MV-4-11 (cell line): ENCODE measurements at regions not wholly inside any gene's neighbourhood (a gene's known extent, or its start where the extent isn't known, plus 50 kb on each side); places are given as distances from the start of the nearest gene placed in this dataset.

Experiments used
- DNase-seq: peaks from one replicate; lab custom pipeline; 2025; lab: John Stamatoyannopoulos, UW

DNA sequence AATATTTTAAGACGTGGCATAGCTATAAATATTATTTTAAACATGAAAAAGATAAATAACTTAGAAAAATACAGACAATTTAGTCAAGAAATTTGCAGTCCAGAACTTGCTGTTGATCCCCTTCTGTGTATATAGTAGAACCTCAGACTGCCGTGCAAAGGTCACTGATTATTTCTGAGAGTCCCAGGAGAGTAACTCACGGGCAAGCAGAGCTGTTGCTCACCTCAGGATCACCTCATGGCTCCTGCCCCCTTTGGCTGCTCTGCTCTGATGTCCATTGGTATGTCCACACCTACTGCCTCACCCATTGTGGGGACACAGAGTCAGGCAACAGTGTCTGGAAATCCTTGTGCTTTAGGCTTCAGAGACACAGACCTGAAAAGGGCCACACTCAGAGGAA is 392.9 kb upstream of the CELF4 start:
- DNase-seq, result no peak

DNA sequence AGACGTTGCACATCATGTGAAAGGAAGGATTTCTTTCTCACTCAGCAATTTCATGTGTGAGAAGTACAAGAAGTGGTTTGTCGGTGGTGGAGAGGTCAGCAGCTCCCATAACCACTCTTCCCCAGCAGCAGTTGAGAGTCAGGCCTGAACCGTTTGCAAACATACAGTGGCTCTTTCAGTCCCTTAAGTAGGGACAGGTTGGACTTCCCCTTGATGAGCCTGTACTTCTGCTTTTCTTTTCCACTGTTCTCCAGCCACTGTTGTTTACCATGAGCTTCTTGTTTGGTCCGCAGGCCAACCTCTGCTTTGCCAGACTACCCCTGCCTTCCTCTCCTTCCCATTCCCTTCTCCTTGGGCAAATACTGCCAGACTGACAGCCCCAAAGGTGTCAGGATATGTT is 391.3 kb upstream of the CELF4 start:
- peak; percentile 7 for DNase-seq

DNA sequence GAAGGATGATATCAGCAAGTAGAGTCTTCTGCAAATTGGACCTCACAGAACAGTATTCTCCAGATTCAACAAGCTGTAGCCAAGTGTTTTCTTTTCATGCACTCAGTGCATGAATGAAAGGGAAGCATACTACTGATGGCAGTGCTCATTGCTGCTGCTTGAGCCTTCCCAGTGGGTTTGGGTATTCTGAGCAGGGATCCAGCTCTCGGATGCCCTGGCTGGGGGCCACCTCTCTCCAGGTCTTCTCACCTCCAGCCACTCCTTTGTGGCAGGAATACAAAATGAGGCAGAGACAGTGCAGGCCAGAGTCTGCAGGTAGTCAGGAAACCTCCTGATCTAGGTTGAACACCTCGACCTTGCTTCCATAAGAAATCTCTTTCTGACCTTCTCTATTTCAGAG is 390.4 kb upstream of the CELF4 start:
- DNase-seq, result no peak

DNA sequence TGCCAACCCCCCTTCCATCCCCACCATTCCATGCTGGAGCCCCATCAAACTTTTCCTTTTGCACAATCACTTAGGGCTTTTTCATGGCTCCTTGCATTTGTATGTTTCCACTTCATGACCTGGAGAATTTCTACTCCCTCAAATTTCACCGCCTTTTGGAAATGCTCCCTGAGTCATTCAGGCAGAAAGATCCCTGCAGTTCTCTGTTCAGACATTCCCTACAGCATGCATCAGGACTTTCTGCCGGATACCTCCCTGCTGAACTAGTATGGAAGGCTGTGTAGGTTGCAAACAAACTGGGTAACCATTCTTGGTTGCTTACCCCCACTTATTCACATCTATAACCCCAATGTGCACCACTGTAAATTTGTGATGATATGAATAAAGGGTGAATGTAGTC is 389.6 kb upstream of the CELF4 start:
- no peak for DNase-seq

DNA sequence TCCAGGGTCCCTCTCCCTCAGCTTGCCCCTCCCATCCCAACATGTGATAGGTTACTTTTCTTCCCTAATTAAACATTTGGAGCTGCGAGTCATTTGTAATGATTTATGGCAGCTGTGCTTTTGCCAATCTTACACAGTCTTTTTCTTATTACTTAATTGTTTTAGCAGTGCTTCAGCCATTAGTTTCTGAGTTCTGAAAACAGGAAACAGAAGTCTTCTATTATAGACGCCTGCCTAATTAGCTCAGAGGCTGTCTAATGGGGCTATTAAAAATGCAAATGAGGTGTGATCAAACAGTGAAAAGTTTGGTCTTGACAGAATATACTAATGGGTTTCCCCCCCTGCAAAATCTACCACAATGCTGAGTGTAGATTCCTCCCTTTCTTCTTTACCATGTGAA is 388.3 kb upstream of the CELF4 start:
- DNase-seq, result no peak

DNA sequence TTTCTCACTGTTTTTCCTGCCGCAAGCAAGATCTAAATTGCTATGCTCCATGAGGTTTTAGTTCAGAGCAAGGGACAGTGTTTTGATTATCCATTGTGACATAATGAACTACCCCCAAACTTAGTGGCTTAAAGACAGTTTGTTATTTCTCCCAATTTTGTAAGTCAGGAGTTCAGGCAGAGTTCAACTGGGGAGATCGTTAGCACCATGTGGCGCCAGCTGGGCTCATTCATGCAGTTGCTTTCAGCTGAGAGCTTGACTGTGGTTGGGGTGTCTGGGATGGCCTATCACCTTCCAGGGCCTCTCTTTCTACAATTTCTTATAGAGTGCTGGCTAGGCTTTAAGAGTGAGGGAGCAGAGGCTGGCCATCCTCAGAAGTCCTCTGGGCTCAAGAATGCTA is 382.9 kb upstream of the CELF4 start:
- no peak for DNase-seq

DNA sequence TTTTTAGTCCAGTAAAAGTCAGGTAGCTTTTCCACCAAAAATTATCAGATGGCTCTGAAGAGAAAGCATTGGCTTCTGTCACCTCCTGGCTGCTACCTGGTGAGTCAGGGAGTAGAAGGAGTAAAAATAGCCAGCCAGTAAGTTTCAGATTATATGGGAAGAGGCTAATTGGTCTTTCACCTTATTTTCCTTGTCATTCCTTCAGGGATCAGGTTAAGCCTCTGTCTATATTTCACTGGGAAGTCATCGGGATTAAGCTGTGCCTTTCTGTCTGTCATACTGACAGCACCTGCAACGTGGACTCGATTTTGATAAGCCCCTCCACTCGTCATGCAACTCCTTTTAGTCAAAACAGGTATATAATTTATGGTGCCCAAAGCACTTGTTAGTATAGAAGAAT is 380.7 kb upstream of the CELF4 start:
- DNase-seq, result no peak

DNA sequence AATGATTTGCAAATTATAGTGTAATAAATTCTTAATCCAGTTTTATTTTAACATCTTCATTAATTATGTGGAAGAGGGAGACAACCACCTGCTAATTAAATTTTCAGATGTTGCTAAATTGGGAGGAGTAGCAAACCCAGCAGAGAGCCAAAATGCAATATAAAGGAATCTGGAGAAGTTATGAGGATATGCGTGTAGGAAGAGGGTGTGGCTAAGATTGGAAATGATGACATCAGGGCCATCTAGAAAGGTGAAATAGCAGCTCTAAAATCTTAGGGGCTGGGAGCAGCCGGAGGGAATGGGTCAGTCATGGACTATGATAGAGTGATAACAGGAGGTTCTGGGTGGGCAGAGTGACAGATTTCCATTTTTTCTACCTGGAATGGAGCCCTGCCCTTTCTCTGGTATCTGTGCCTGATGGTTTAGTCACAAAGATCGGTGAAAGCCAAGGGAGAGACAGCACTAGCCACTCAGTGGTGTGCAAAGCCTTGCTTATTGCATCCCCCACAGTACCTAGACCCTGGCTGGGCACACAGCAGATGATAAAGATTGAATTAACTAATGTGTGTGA is 379.2 kb upstream of the CELF4 start:
- DNase-seq, result no peak

DNA sequence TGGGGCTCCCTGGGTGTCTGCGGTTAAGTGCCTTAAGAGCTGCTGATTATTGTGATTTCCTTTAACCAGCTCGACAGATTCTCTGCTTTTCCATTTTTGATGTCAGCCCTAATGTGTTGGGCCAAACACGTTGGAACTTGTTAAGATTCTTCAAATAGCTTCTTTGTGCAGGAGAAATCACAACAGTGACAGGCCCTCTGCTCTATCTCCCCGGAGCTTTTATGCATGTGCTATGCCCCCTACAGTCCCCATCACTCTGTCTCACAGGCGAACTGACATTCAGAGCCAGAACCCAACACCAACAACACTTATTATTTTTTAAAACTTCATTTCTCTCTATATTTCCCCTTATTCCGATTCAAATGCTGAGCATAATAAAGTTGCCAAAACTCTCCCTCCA is 371.7 kb upstream of the CELF4 start:
- no peak for DNase-seq

DNA sequence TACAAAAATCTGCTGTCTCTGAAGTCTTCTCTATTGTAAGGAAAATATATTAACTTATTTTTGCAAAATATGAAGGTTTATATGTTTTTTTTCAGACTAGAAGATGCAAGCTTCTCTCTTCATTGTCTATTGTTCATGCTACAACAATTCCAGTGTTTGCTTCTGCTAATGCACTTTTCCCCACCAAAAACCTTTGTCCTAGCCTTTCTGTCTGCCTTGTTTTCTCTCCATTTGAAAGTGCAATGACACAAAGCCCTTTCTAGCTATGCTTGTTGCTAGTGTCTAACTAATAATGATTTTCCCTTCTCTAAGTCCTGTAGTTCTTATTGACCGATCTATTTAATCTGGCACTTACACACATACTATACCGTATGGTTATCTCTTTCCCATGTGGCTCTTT is 369.5 kb upstream of the CELF4 start:
- DNase-seq, result no peak

DNA sequence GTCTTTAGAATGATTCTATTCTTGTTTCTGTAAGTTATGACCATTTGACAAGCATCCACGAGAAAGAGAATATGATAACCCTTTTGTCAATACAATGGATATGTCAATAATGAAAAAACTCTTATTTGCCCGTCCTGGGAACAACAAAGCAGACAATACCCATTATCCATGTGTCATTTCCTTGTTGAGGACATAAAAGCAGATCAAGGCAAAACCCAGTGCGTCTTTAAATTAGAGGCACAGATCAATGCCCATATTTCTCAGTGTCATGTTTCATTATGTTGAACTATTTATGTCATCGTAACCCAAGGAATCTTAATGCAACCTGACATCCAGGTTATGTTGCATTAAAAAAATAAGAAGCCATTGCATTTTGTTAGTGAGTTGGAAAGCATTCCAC is 365.0 kb upstream of the CELF4 start:
- no peak for DNase-seq

DNA sequence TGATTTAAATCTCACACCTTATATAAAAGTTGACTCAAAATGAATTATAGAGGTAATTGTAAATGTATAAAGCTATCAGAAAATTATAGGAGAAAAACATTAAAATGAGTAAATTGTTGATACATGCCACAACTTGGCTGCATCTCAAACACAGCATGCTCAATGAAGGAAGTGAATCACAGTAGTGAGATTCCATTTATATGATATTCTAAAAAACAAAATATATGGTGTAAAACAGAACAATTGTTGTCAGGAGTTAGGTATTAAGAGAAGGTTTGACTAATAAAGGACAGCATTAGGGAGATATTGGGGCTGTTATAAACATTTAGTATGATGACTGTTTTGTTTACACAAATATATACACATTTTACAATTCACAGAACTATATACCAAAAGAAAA is 356.6 kb upstream of the CELF4 start:
- no peak for DNase-seq

DNA sequence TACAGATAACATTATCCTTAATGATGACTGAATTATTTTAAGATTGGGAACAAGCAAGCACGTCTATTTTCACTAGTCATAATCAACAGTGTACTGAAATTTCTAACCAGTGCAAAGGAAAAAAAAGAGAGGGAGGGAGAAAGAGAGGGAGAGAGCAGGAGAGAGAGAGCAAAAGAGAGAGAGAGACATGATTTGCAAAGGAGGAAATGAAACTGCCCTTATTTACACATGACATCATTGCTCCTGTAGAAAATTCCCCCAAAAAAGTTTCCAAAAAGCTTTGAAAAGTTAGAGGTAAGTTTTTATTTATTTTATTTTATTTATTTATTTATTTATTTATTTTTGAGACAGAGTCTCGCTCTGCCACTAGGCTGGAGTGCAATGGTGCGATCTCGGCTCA is 355.3 kb upstream of the CELF4 start:
- no peak for DNase-seq

DNA sequence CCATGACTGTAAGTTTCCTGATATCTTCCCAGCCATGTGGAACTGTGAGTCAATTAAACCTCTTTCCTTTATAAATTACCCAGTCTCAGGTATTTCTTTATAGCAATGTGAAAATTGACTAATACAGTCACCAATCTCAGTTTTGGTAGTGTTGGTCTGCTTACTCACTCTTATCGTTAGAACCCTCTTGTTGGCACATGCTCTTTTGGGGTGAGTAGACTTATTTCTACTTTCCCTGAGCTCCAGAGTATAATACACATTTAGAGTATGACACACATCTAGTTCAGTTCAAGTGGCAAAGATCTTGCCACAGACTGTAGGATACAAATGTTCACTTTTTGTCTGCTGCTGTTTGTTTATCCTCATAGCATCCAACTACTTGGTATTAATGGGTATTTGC is 347.5 kb upstream of the CELF4 start:
- DNase-seq, result no peak

DNA sequence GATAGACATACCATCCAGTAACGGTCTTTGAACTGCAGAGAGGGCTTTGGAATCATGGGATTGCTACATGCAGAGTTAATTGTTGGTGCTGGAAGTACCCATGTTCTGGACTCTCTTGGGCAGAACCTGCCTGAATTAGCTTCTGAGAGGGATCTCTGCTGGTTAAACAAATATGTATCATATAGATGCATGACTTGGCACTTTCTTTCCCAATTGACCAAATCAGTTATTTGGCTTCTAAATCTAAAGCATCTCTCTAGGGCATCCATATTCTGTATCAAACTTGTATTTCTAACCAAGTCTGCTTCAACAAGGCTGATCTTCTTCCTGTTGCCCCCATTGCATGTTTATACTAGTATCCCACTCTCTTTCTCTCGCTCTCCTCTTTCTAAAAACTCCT is 336.7 kb upstream of the CELF4 start:
- no peak for DNase-seq

DNA sequence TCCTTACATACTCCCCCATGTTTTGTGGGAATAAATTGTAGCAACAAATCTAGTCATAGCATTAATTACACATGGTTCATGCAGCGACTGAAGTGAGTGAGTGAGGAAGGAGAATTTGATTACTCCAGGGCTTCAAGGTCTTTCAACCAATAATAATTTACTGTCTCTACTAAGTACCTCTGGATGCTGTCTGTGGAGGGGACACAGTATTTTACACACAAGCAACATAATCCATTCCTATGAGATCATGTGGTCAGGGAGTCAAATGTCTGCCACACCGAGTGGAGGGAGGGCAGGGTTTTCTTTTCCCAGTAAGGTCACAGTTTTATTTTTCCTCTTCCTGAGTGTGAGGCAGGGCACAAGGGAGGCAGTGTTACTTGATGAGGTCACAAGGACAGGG is 334.7 kb upstream of the CELF4 start:
- no peak for DNase-seq

DNA sequence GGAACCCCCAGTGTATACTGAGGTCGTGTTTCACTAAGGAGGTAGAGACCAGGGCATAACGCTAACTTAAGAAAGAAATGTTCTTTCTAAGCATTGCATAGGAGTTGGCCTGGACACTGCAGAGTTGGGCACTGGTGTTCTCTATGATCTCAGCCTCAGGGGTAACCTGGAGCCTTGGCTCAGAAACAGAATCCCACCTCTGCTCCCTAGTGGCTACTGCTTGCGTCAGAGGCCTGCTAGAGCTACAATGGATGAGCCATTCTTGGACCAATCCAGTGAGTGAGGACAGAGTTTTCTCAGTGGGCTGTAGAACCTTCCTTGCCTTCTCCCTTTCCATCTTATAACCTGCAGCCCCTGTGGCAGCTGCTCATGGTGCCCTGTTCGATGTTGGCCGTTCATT is 324.4 kb upstream of the CELF4 start:
- DNase-seq, result no peak

DNA sequence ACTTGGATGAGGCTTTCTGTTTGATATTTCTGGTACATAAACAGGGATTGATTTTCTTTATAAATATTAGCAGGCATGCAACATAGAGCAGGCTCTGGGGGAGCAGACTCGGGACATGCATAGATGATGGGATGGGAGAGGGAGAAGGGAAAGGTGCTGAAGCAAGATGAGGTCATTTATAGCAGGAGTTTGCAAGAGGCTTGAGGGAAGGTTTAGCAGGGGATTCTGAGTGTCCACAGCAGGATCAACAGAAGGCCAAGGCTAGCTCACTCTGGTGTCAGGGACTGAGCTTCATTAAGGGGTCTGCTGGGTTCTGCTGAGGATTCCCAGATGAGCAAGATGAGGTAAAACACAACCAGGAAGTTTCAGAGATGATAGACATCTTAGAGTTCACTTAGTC is 309.1 kb upstream of the CELF4 start:
- no peak for DNase-seq

DNA sequence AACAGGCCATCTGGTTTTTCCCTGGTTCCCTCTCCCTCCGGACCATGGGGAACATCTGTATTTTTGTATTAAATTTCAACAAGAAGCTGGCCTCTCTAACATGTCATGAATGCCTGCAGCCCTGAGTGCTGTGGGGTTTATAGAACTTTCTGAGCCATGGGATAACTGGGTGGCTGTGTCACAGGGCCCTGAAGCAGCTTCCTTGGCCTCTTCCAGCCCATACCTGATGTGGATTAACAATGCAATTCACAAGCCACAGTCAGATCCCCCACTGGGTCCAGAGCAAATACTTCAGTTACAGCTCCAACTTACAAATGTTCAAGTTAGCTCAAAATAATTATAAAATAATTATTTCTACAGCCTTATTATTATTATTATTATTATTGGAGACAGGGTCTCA is 307.8 kb upstream of the CELF4 start:
- no peak for DNase-seq

DNA sequence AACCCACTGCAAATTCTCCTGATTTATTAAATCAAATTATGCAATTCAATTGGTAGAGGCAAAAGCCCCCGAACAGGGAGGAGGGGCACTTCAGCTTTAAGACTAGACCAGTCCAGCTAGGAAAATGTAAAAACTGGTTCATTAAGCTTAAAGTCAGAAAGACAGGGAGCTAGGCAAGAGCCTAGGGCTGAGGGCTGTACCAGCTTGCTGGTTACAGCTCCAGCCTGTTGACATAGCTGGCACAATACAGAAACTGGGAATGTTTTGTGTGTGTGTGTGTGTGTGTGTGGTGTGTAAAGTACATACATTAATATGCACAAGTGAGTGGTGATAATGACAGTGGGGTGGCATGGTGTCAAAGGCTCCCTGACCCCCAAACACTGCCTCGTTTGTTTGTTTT is 307.0 kb upstream of the CELF4 start:
- no peak for DNase-seq

DNA sequence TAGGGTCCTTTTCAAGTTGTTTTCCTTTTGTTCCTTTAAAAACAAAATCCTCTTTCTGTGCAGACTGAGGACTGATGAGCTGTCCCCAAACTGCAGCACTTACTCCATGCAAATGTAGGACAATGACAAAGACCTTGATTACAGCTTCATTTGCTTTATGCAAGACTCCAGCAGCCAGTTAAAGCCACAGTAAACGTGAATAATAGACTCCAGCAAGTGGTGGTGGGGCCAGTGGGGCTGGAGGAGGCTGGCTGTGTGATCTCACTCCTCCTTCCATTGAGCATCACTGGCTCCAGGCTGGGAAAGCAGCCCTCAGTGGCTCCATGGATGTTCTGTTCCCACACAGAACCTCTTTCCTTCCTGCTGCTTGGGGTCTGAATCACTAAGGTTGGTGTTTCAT is 306.0 kb upstream of the CELF4 start:
- no peak for DNase-seq

DNA sequence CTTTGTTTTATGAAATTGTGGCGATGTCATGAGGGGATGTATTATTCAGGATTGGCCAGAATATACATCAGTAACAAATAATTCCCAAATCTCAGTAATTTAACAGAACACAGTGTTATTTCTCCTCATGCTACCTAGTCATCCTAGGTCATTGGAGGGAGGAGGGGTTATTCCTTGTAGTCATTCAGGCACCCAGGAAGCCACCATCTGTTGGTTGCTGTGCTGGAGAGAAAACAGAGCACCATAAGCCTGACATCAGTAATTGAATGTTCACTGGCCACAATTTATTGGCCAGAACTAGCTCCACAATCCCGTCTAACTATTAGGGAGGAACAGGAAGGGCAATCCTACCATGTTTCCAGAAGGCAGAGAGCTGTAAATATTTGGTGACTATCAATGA is 303.5 kb upstream of the CELF4 start:
- no peak for DNase-seq

DNA sequence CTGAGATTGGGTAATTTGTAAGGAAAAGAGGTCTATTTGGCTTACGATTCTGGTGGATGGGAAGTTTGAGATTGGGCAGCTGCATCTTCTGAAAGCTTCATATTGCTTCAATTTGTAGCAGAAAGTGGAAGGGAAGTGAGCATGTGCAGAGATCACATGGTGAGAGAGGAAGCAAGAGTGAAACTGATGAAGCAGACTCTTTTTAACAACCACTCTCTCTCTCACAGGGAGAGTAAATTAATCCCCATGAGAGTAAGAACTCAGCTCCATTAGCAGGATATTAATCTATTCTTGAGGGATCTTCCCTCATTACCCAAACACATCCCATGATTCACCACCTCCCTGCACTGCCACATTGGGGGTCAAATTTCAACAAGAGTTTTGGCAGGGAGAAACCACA is 298.5 kb upstream of the CELF4 start:
- DNase-seq, result no peak

DNA sequence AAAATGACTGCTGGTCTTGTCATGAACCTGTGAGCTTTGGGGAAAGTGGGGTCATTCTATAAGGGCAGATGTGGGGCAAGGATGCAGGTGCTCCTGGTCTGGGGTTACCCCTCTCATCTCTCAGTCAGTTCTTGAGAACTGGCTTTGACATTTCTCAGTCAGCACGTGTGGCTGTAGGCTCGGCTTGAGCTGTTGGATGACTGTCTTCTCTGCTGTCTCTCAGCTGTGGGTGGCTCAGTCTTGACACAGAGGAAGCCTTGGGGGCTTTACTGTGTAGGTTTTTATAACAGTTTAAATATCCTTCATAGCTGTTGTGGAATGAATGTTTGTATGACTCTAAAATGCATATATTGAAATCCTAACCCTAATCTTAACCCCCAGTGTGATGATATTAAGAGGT is 296.4 kb upstream of the CELF4 start:
- no peak for DNase-seq

DNA sequence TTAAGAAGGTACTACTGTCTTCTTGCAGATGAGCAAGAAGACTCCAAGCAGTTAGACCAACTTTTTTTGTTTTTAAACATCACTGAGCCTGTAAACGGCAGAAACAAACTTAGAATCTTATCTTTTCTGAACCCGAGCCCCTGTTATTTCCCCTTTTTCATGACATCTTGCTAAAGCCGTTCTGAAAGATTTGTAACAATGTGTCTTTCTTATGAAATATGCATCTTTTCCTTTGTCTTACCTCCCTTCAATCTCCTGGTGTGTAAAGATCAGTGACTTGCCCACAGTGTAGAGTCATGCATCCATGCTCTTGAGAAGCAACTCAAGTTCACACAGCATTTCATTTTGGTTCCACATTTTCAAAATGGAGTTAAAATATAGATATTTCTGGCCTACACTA is 288.8 kb upstream of the CELF4 start:
- DNase-seq, result no peak
